Neuron (in vitro differentiated cells): ENCODE measurements at regions not wholly inside any gene's neighbourhood (a gene's known extent, or its start where the extent isn't known, plus 50 kb on each side); places are given as distances from the start of the nearest gene placed in this dataset.

Source experiments
- H2AFZ ChIP-seq: one replicate; pipeline ENCODE4 v1.6.1; 2013; ENCODE audit warnings: low read depth, mild to moderate bottlenecking, inconsistent platforms, low read length, moderate library complexity
- H3K27me3 ChIP-seq: one replicate; pipeline ENCODE4 v1.6.1; 2013; ENCODE audit warnings: low read length; ENCODE audit not compliant: insufficient read depth
- H3K36me3 ChIP-seq: one replicate; pipeline ENCODE4 v1.6.1; 2013; ENCODE audit warnings: low read length; ENCODE audit not compliant: insufficient read depth
- H3K4me1 ChIP-seq: one replicate; pipeline ENCODE4 v1.6.1; 2013; ENCODE audit warnings: low read length; ENCODE audit not compliant: insufficient read depth
- H3K4me3 ChIP-seq: 2 replicates; pipeline ENCODE4 v1.5.1; 2013; ENCODE audit warnings: mild to moderate bottlenecking, low read length, moderate library complexity
- H3K9me3 ChIP-seq: one replicate; pipeline ENCODE4 v1.6.1; 2013; ENCODE audit warnings: low read length

DNA sequence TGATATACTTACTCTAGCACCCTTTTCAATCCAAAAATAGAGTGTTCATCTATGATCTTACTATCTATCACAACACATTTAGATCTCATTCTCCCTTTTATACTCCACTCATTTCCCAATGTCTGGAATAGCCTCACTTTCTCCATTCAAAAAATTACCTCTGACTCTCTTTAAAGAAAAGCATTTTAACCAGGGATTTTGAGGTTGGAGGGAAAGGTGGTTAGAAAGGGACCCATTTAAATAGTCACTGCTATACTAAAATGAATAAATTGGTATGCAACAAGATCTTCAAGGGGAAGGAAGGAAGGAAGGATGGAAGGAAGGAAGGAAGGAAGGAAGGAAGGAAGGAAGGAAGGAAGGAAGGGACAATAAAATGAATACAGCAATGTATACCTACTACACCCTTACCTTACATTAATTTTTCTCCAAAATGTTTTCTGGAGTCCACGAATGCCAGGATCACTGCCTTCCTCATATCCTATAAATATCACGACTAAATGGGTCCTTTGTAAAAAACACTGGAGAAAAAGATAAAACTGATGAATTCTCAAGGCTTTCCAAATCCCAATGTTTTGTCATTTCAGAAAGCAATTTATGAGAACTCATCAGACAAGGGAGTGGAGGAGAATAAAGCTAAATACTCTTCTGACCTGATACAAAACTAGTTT lies 202.7 kb downstream of the ZEB2 start:
- H3K9me3 ChIP-seq, result peaks cover 5% of the 10 kb centered on the region
- no peak overlapping the region for H2AFZ ChIP-seq
- no peaks in the 10 kb centered on the region for H3K27me3 ChIP-seq
- H3K36me3 ChIP-seq, result no peaks in the 10 kb centered on the region
- H3K4me3 ChIP-seq, result no peak overlapping the region
- no peaks in the 10 kb centered on the region for H3K4me1 ChIP-seq

DNA sequence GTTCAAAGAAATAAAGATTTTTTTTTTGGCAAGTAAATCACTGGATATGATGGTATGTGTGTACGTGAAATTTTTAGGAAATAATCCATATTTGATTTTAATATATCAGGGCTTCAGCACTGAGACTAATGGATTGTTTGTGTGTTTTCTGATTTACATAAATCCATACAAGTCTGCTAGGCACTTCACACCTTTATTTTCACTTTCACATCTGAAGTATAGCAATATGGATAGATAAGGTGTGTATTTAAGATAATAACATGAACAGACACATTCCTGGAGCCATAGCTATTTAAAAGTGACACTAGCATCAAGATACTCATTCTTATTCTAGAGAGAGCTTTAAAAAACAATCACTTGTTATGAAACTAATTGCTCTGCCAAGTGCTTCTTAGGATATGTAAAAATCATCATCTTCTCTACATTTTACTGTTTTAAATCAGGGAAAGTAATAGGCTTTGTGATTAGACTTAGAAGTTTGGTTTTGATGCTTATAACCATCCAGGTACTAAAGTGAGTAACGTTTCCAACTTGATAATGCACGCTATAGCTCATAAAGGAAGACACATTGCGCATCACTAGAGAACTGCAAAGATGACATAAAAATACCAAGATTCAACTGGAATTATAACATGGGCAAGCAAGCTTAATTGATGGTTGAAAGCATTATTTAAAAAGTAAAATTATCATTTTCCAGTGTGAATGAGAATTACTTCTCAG lies 208.9 kb downstream of the ZEB2 start:
- H3K27me3 ChIP-seq, result no peaks in the 10 kb centered on the region
- no peak overlapping the region for H3K4me3 ChIP-seq
- no peak overlapping the region for H2AFZ ChIP-seq
- H3K4me1 ChIP-seq, result peaks cover 4% of the 10 kb centered on the region
- H3K9me3 ChIP-seq, result peaks cover 7% of the 10 kb centered on the region
- no peaks in the 10 kb centered on the region for H3K36me3 ChIP-seq

DNA sequence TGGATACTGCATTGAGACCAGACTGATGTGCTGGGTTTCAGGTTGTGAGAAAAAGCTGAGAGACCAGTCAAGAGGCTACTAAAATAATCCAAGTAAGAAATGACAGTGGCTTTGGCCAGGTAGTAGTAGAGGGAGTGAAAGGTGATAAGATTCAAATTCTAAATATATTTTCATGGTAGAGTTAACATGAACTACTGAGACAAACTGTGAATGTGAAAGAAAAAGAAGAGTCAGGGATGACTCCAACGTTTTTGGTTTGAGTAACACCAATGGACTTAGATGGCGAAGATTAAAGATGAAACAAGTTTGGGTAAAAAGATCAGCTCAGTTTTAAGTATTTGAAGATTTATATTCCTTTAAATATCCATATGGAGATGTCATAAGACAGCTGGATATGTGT lies 209.4 kb downstream of the ZEB2 start:
- H3K4me1 ChIP-seq, result peaks cover 4% of the 10 kb centered on the region
- peaks cover 7% of the 10 kb centered on the region for H3K9me3 ChIP-seq
- H3K27me3 ChIP-seq, result no peaks in the 10 kb centered on the region
- no peak overlapping the region for H2AFZ ChIP-seq
- no peaks in the 10 kb centered on the region for H3K36me3 ChIP-seq
- no peak overlapping the region for H3K4me3 ChIP-seq

DNA sequence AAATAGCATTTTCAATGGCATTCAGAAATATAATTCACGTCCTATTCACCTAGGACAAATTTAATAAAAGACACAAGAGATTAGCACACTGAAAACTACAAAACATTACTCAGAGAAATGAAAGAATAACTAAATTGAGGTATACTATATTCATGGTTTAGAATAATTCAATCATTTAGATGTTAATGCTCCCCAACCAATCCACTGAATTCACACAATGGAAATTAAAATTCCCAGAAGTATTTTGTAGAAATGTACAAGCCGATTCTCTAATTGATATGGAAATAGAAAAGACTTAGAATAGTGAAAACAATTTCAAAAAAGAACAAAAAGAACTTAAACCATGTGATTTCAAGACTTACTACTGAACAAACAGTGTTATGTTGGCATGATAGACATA lies 212.2 kb downstream of the ZEB2 start:
- Histone ChIP-seq H3K4me1 (peaks cover 4% of the 10 kb centered on the region), H3K4me3 (no peak overlapping the region), H2AFZ (no peak overlapping the region), H3K27me3 (no peaks in the 10 kb centered on the region), H3K36me3 (no peaks in the 10 kb centered on the region), H3K9me3 (peaks cover 10% of the 10 kb centered on the region)

DNA sequence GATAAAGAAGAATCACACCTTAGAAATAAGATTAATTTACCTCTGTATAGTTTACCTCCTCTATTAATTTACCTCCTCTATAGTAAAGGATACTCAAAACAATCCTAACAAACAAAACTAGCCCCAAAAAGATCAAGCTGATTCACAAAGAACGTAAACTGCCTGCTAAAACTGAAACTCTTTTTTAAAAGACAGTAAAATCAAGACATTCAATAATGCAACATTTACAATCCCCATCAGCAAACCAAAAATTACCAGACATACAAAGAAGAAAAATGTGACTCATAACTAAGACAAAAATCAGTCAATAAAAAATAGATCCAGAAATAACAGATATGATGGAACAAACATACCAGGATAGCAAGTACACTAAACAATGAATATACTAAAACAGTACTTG lies 215.7 kb downstream of the ZEB2 start:
- H3K36me3 ChIP-seq, result no peaks in the 10 kb centered on the region
- H3K9me3 ChIP-seq, result peaks cover 4% of the 10 kb centered on the region
- no peaks in the 10 kb centered on the region for H3K27me3 ChIP-seq
- peaks cover 4% of the 10 kb centered on the region for H3K4me1 ChIP-seq
- H3K4me3 ChIP-seq, result no peak overlapping the region
- H2AFZ ChIP-seq, result no peak overlapping the region

DNA sequence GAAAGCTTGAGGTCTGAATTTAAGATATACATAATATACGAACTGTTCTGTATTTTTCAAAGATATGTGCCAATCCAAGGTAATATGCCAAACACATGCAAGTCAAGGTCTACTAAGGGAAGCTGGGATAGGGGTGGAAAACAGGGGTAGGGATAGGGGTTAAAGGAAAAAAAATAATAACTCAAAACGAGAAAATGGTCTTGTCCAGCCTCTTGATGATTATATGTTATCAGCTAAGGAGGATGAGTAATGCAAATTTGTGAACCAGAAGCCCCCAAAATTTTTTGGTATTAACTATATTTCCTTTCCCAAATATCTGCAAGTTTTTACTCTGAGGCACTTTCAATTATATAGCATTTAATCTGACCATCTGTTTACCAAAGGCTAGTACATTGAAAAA lies 219.3 kb downstream of the ZEB2 start:
- no peak overlapping the region for H3K4me3 ChIP-seq
- no peaks in the 10 kb centered on the region for H3K36me3 ChIP-seq
- no peaks in the 10 kb centered on the region for H3K27me3 ChIP-seq
- peaks cover 4% of the 10 kb centered on the region for H3K9me3 ChIP-seq
- no peaks in the 10 kb centered on the region for H3K4me1 ChIP-seq
- no peak overlapping the region for H2AFZ ChIP-seq

DNA sequence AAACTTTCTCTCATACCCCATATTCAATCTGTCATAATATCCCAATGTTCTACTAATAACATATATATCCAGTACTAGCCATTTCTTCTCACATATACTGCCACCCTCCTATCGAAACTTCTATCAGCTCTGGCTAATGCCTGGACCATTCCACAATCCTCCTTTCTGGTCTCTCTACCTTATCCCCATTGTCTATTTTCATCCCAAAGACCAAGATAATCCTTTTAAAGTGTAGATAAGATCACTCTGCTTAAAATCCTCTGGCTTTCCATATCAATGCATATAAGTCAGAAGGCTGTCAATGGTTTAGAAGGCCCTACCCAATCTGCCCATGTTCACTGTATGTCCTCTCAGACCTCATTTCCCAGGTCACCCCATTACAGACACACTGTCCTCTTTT lies 229.6 kb downstream of the ZEB2 start:
- Histone ChIP-seq H3K9me3 (peaks cover 3% of the 10 kb centered on the region), H3K4me3 (no peak overlapping the region)

DNA sequence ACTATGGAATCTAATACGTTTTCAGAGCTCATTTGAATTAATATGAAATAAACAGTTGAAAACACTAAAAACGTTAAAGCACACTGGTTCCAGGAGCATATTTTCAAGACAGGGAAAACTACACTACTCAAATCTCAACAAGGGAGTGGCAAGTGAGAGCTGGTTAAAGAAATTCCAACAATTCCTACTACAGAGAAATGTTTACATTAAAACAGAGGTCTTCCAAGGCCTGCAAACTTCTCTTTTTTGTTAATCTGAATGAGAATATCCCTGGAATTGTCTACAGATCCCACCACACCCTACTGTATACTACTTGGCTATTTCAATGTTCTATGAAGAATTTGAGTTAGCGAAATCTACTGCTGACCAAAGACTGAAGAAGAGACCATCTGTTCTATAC lies 231.5 kb downstream of the ZEB2 start:
- H3K9me3 ChIP-seq, result peaks cover 3% of the 10 kb centered on the region
- no peak overlapping the region for H3K4me3 ChIP-seq
- H3K4me1 ChIP-seq, result no peaks in the 10 kb centered on the region
- H2AFZ ChIP-seq, result no peak overlapping the region
- H3K27me3 ChIP-seq, result no peaks in the 10 kb centered on the region
- no peaks in the 10 kb centered on the region for H3K36me3 ChIP-seq

More for the DNA sequence above, 229.6 kb downstream of the ZEB2 start:
- Histone ChIP-seq H3K4me1 (no peaks in the 10 kb centered on the region), H2AFZ (no peak overlapping the region), H3K27me3 (no peaks in the 10 kb centered on the region), H3K36me3 (no peaks in the 10 kb centered on the region)

DNA sequence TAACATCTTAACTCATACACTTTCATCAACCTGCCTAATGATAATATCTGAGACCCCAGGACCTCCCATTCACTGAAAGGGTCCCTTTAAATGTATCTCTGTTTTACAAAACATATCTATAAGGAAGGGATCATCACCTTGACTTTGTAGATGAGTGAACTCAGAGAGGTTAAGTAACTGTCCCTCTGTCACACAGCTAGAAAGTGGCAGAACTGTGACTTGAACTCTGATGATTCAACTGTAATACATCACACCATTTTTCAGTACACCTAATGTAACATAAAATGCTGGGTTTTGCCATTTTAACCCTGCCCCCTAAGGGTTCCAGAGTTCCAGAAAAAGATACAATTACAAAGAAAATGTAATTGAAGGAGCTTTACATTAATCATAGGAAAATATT lies 234.6 kb downstream of the ZEB2 start:
- Histone ChIP-seq H3K9me3 (no peaks in the 10 kb centered on the region), H3K4me1 (no peaks in the 10 kb centered on the region)

DNA sequence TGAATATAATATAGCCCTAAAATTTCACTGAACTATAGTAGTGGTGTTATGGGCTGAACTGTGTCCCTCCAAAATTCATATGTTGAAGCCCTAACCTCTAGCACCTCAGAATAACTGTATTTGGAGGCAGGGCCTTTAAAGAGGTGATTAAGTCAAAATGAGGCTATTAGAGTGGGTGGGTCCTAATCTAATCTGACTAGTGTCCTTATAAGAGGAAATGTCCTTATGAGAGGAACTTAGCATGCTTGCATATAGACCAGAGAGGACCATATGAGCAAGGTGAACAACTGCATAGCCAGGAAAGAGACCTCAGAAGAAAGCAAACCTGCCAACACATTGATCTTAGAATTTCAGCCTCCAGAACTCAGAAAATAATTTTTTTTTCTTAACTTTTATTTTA lies 238.4 kb downstream of the ZEB2 start:
- Histone ChIP-seq H3K4me3 (no peak overlapping the region), H3K4me1 (peaks cover 5% of the 10 kb centered on the region), H2AFZ (no peak overlapping the region), H3K27me3 (no peaks in the 10 kb centered on the region), H3K36me3 (no peaks in the 10 kb centered on the region), H3K9me3 (no peaks in the 10 kb centered on the region)

More for the DNA sequence above, 234.6 kb downstream of the ZEB2 start:
- Histone ChIP-seq H2AFZ (no peak overlapping the region), H3K36me3 (no peaks in the 10 kb centered on the region), H3K4me3 (no peak overlapping the region), H3K27me3 (no peaks in the 10 kb centered on the region)

DNA sequence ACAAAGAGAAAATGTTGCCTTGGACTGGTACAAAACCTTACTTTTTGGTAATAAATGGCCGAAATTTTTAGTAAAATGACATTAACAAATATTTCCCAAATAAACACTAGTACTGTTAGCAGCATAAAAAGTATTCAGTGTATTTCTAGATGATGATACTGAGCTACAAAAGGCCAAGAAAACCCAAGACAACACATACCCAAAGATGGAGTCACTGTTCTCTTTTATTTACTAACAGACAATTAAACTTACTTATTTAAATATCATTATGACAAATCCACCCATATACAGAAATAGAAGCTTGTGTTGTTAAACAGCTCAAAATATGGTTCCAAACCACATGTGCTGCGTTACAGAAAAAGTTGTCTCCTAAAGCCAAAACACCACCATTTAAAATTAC lies 239.9 kb downstream of the ZEB2 start:
- Histone ChIP-seq H2AFZ (no peak overlapping the region), H3K27me3 (no peaks in the 10 kb centered on the region), H3K9me3 (no peaks in the 10 kb centered on the region), H3K36me3 (no peaks in the 10 kb centered on the region), H3K4me1 (peaks cover 5% of the 10 kb centered on the region), H3K4me3 (no peak overlapping the region)

DNA sequence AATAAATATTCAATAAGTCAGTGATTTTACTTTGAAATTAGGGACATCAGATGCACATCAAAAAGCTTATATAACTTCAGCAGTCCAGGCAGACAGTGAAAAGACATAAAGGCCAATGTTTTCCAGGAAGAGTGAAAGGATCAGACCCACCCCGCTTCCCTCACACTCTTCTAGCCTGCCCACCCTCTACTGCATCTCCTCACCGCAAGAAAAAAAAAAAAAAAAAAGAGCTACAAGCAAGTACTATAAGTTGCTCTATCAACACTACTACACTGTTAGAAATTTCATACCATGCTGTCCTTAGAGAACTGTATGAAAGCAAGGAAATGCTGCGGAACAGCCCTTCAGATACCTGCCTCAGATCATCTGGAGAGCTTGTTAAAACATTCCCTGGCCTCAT lies 240.8 kb downstream of the ZEB2 start:
- no peak overlapping the region for H3K4me3 ChIP-seq
- peaks cover 5% of the 10 kb centered on the region for H3K4me1 ChIP-seq
- H2AFZ ChIP-seq, result no peak overlapping the region
- H3K36me3 ChIP-seq, result no peaks in the 10 kb centered on the region
- H3K27me3 ChIP-seq, result no peaks in the 10 kb centered on the region
- H3K9me3 ChIP-seq, result no peaks in the 10 kb centered on the region

DNA sequence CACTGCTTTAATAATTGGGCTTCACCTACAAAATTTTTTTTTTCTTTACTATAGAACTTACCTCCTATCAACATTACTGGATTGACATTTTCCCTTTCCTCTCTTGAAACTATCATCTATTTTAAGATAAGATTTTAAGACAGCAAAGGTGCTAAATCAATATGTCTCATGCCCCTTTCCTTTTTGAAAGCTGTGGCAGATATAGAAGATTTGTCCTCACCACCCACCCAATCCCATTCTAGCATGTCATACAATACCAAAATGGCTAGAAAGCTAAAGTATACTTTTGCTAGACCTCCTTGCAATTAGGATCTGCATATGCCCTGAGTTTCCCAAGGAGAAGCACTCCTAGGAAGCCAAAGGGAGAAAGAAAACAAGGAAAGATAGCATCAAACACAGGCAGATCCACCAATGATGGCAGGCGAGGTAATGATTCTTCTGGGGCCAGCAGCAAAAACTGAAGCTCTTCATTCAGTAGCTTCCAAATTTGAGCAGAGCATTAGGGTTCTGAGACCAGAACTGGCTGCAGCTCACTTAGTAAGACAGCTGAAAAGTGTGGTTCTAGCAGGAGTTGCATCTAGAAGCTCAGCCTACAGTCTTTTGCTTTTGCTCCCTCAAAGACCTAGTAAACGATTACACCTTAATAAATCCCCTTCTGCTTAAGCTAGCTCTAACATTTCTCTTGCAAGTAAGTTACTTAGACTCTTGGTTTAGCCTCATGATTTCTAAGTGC lies 242.1 kb downstream of the ZEB2 start:
- Histone ChIP-seq H3K9me3 (no peaks in the 10 kb centered on the region), H2AFZ (no peak overlapping the region)

More for the DNA sequence above, 242.1 kb downstream of the ZEB2 start:
- H3K36me3 ChIP-seq, result no peaks in the 10 kb centered on the region
- no peaks in the 10 kb centered on the region for H3K27me3 ChIP-seq
- H3K4me1 ChIP-seq, result peaks cover 5% of the 10 kb centered on the region
- no peak overlapping the region for H3K4me3 ChIP-seq
